Liver (tissue), 8 donors: ENCODE measurements at regions not wholly inside any gene's neighbourhood (a gene's known extent, or its start where the extent isn't known, plus 50 kb on each side); places are given as distances from the start of the nearest gene placed in this dataset.

ENCODE experiments used
- DNase-seq: peaks from one replicate; pipeline ENCODE4 v3.0.0-alpha.2; 2017; ENCODE audit warnings: low spot score
- H3K27ac ChIP-seq, 2 donors: one replicate each; pipeline ENCODE4 v1.7.0; 2013; ENCODE audit warnings: inconsistent platforms in 2 of 2, low read length in 2 of 2, control low read depth in 1 of 2, low read depth in 1 of 2, mild to moderate bottlenecking in 1 of 2
- H3K27me3 ChIP-seq, 4 donors: one replicate each; pipeline versions ENCODE4 v1.6.1 to v1.7.0; 2013; ENCODE audit warnings: low read length in 3 of 4, inconsistent platforms in 1 of 4, mild to moderate bottlenecking in 1 of 4, moderate library complexity in 1 of 4; ENCODE audit not compliant: control insufficient read depth in 4 of 4, insufficient read depth in 4 of 4
- H3K36me3 ChIP-seq, 4 donors: one replicate each; pipeline versions ENCODE4 v1.6.1 to v1.7.0; 2013; ENCODE audit warnings: low read length in 3 of 4, mild to moderate bottlenecking in 3 of 4, low read depth in 1 of 4, moderate library complexity in 1 of 4; ENCODE audit not compliant: control insufficient read depth in 4 of 4, insufficient read depth in 3 of 4
- H3K4me1 ChIP-seq, 4 donors: one replicate each; pipeline versions ENCODE4 v1.6.1 to v1.7.0; 2013; ENCODE audit warnings: low read length in 3 of 4, mild to moderate bottlenecking in 3 of 4, moderate library complexity in 1 of 4; ENCODE audit not compliant: control insufficient read depth in 4 of 4, insufficient read depth in 4 of 4
- H3K4me3 ChIP-seq, 3 donors: one replicate each; pipeline versions ENCODE4 v1.6.1 to v1.7.0; 2013; ENCODE audit warnings: low read length in 3 of 3, control low read depth in 1 of 3, low read depth in 1 of 3, mild to moderate bottlenecking in 1 of 3
- H3K9ac ChIP-seq, 2 donors: one replicate each; pipeline ENCODE4 v1.7.0; 2013; ENCODE audit warnings: low read length in 2 of 2, mild to moderate bottlenecking in 2 of 2, moderate library complexity in 2 of 2, control low read depth in 1 of 2, low read depth in 1 of 2
- H3K9me3 ChIP-seq, 4 donors: one replicate each; pipeline versions ENCODE4 v1.6.1 to v1.7.0; 2013; ENCODE audit warnings: low read length in 3 of 4; ENCODE audit not compliant: control insufficient read depth in 4 of 4
- CTCF ChIP-seq: fragments of 150-350 bp; IDR thresholded peaks from 2 replicates; pipeline ENCODE4 v1.5.1; 2017; ENCODE audit warnings: improper control_type of control experiment, low read depth, low read length; ENCODE audit not compliant: missing input control
- EGR1 ChIP-seq, 2 donors: IDR thresholded peaks; 2 replicates each; pipeline ENCODE4 v1.6.1; 2016 to 2018; ENCODE audit warnings: antibody characterized with exemption in 2 of 2, low read depth in 2 of 2
- FOXA1 ChIP-seq: IDR thresholded peaks from 2 replicates; pipeline ENCODE4 v1.6.1; 2016; ENCODE audit warnings: antibody characterized with exemption
- FOXA2 ChIP-seq: IDR thresholded peaks from 2 replicates; pipeline ENCODE4 v1.6.1; 2016; ENCODE audit warnings: antibody characterized with exemption
- GABPA ChIP-seq, 2 donors: IDR thresholded peaks in 1 of 2; conservative IDR thresholded peaks in 1 of 2; 2 replicates each; pipeline ENCODE4 v1.6.1; 2016; ENCODE audit warnings: antibody characterized with exemption in 2 of 2, mild to moderate bottlenecking in 1 of 2, moderate library complexity in 1 of 2
- HNF4A ChIP-seq, 2 donors: conservative IDR thresholded peaks; 2 replicates each; pipeline ENCODE4 v1.6.1; 2016; ENCODE audit warnings: antibody characterized with exemption in 2 of 2, mild to moderate bottlenecking in 2 of 2
- HNF4G ChIP-seq: IDR thresholded peaks from 2 replicates; pipeline ENCODE4 v1.6.1; 2016; ENCODE audit warnings: antibody characterized with exemption
- JUND ChIP-seq, 2 donors: IDR thresholded peaks; 2 replicates each; pipeline ENCODE4 v1.6.1; 2016; ENCODE audit warnings: antibody characterized with exemption in 2 of 2
- MAX ChIP-seq: IDR thresholded peaks from 2 replicates; pipeline ENCODE4 v1.6.1; 2016; ENCODE audit warnings: antibody characterized with exemption
- NR2F2 ChIP-seq: IDR thresholded peaks from 2 replicates; pipeline ENCODE4 v1.6.1; 2016; ENCODE audit warnings: antibody characterized with exemption
- REST ChIP-seq: IDR thresholded peaks from 2 replicates; pipeline ENCODE4 v1.6.1; 2016; ENCODE audit warnings: antibody characterized with exemption, mild to moderate bottlenecking
- RXRA ChIP-seq, 2 donors: IDR thresholded peaks; 2 replicates each; pipeline ENCODE4 v1.6.1; 2017 to 2018; ENCODE audit warnings: antibody characterized with exemption in 2 of 2, mild to moderate bottlenecking in 1 of 2
- SP1 ChIP-seq: IDR thresholded peaks from 2 replicates; pipeline ENCODE4 v1.6.1; 2018; ENCODE audit warnings: antibody characterized with exemption, mild to moderate bottlenecking
- TAF1 ChIP-seq: conservative IDR thresholded peaks from 2 replicates; pipeline ENCODE4 v1.6.1; 2016; ENCODE audit warnings: antibody characterized with exemption, mild to moderate bottlenecking
- YY1 ChIP-seq: IDR thresholded peaks from 2 replicates; pipeline ENCODE4 v1.6.1; 2016; ENCODE audit warnings: antibody characterized with exemption, mild to moderate bottlenecking
- WGBS: extraction: QIAGEN DNeasy Blood & Tissue Kit; methylation state at CpG from one replicate; pipeline ENCODE4 v1.1.7; 2013; 5-methylcytosine and 5-hydroxymethylcytosine counted together
- donor health status: healthy.
- donor health status: healthy.
- donor health status: healthy.
- donor health status: healthy.
- donor health status: healthy.

- no peak for TF ChIP-seq MAX
- TF ChIP-seq TAF1 = no peak
- TF ChIP-seq HNF4A (conservative IDR thresholded peaks at IDR 0.05) = no peak
- no peak for TF ChIP-seq GABPA (IDR thresholded peaks at IDR 0.05 in 1 of 2, conservative IDR thresholded peaks at IDR 0.05 in 1 of 2)
- no peak for TF ChIP-seq SP1
- no peak for TF ChIP-seq YY1
- TF ChIP-seq NR2F2 = no peak
- TF ChIP-seq CTCF = no peak
- no peak for TF ChIP-seq JUND (IDR thresholded peaks at IDR 0.05)
- no peak for TF ChIP-seq REST
- TF ChIP-seq FOXA2 = no peak
- TF ChIP-seq RXRA (IDR thresholded peaks at IDR 0.05) = no peak
- TF ChIP-seq HNF4G = no peak
- TF ChIP-seq EGR1 (IDR thresholded peaks at IDR 0.05; ENCODE audit: low read depth in 2 of 2) = no peak
- no peak for TF ChIP-seq FOXA1
- no peak overlapping the region for H3K27ac ChIP-seq
- H3K9ac ChIP-seq = no peak overlapping the region
- no peaks in the 10 kb centered on the region for H3K9me3 ChIP-seq
- no peaks in the 10 kb centered on the region for H3K4me1 ChIP-seq
- no peaks in the 10 kb centered on the region for H3K27me3 ChIP-seq
- DNase-seq = no peak
- no peak overlapping the region for H3K4me3 ChIP-seq
- WGBS = 85% methylated on average over 11 of the region's 11 CpGs
- no peaks in the 10 kb centered on the region for H3K36me3 ChIP-seq
Observed at GRCh38 chr3:184632551-184633236, 71.1 kb downstream of the EPHB3 start.
